Neutrophil (primary cell): ENCODE measurements at regions not wholly inside any gene's neighbourhood (a gene's known extent, or its start where the extent isn't known, plus 50 kb on each side); places are given as distances from the start of the nearest gene placed in this dataset.

Source experiments
- H3K27ac ChIP-seq: fragments of 200-600 bp; sonication (generic); 2 replicates; pipeline ENCODE4 v1.5.1; 2016; ENCODE audit warnings: mild to moderate bottlenecking, moderate library complexity
- H3K27me3 ChIP-seq: fragments of 200-600 bp; sonication (generic); 2 replicates; pipeline ENCODE4 v1.6.0; 2016; ENCODE audit warnings: mild to moderate bottlenecking
- H3K36me3 ChIP-seq: fragments of 200-600 bp; sonication (generic); 2 replicates; pipeline ENCODE4 v1.5.1; 2017
- H3K4me1 ChIP-seq, 2 experiments: fragments of 200-600 bp in 1 of 2; sonication (generic) in 1 of 2; 1 replicate in 1 of 2; 2 replicates in 1 of 2; pipeline versions ENCODE4 v1.5.1 to v1.6.1; 2013 to 2016; ENCODE audit warnings: low read depth in 1 of 2, low read length in 1 of 2, mild to moderate bottlenecking in 1 of 2, moderate library complexity in 1 of 2; ENCODE audit not compliant: control insufficient read depth in 1 of 2, insufficient read depth in 1 of 2
- H3K4me3 ChIP-seq, 2 experiments: fragments of 200-600 bp in 1 of 2; sonication (generic) in 1 of 2; 1 replicate in 1 of 2; 2 replicates in 1 of 2; pipeline ENCODE4 v1.5.1; 2013 to 2016; ENCODE audit warnings: low read depth in 1 of 2, low read length in 1 of 2, mild to moderate bottlenecking in 1 of 2, moderate library complexity in 1 of 2
- H3K9me3 ChIP-seq: fragments of 200-600 bp; sonication (generic); 2 replicates; pipeline ENCODE4 v1.5.1; 2016
- TF ChIP-seq, protein P1 (sequence below): fragments of 200-600 bp; sonication (generic); IDR thresholded peaks from 2 replicates; pipeline ENCODE4 v1.5.1; 2016; ENCODE audit warnings: antibody characterized with exemption

DNA sequence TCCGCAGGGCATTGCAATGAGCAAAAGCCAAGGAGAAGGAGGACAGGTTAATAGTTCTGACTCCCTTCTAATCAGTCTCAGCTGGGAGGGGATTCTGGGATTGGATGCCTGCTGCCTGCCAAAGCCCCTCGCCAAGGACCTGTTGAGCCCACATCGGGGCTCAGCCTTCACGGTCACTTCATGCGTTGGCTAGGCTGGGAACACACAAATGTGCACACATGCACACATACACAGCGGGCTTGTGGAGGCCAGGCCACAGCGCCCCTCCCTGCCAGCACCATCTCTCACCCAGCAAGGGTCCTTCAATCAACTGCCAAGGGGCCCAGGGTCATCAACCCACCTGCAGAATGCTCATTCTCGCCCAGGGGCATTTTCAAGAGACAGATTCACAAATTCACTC is 113.9 kb downstream of the C5orf15 start:
- H3K27me3 ChIP-seq: no peaks in the 10 kb centered on the region
- H3K4me3 ChIP-seq: no peak overlapping the region
- H3K36me3 ChIP-seq: no peaks in the 10 kb centered on the region
- H3K4me1 ChIP-seq: no peaks in the 10 kb centered on the region
- TF ChIP-seq, protein P1, sequence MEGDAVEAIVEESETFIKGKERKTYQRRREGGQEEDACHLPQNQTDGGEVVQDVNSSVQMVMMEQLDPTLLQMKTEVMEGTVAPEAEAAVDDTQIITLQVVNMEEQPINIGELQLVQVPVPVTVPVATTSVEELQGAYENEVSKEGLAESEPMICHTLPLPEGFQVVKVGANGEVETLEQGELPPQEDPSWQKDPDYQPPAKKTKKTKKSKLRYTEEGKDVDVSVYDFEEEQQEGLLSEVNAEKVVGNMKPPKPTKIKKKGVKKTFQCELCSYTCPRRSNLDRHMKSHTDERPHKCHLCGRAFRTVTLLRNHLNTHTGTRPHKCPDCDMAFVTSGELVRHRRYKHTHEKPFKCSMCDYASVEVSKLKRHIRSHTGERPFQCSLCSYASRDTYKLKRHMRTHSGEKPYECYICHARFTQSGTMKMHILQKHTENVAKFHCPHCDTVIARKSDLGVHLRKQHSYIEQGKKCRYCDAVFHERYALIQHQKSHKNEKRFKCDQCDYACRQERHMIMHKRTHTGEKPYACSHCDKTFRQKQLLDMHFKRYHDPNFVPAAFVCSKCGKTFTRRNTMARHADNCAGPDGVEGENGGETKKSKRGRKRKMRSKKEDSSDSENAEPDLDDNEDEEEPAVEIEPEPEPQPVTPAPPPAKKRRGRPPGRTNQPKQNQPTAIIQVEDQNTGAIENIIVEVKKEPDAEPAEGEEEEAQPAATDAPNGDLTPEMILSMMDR: no peak
- no peaks in the 10 kb centered on the region for H3K9me3 ChIP-seq
- no peak overlapping the region for H3K27ac ChIP-seq

DNA sequence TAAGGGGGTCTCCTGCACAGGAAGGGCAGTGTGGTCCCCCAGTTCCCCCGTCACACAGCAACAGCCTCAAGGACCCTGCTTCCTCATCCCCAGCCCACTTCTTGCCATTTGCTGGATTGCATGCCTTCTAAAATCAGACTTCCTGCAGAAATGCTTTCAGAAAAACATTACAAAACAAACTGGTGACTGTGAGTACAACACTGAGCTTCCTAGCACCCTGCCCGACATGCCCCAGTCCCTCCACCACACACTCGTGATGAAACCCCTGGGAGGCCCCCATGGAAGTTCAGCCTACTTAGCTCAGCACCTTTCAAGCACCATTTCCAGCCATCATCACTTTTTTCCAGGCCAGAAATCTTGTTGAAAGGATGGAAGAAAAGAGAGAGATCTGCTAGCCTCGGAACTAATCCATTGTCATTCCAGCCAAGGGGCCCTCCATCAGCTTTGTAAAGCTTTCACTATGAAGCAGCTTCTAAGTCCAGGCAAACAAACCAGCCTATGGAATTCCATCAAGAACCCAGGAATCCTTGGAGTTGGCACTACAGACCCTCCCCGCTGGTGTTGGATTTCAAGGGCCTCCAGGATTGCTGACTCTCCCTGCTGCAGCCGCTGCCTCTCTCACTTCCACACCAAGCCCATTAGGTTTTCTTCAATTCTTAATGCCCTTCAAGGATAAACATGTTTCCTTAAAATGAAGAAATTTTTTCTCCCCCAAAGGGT is 114.6 kb downstream of the C5orf15 start:
- Histone ChIP-seq H3K36me3 (no peaks in the 10 kb centered on the region), H3K4me3 (no peak overlapping the region), H3K27ac (no peak overlapping the region), H3K4me1 (no peaks in the 10 kb centered on the region), H3K27me3 (no peaks in the 10 kb centered on the region), H3K9me3 (no peaks in the 10 kb centered on the region)
- TF ChIP-seq, protein P1: no peak

DNA sequence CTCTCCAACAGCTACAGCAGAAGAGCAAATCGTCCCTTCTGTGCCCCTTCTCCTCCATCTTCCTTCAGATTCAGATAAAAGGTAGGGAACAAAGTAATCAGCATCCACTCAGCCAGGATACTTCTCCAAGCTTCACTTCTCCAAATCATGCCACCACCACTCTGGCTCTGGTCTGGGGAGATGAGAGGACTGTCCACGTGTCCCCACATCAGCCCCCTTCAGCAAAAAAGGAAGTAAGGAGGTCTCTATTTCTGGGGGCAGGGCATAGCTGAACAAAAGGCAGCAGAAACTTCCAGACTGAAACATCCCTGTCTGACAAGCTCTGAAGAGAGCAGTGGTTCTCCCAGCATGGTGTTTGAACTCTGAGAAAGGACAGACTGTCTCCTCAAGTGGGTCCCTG is 116.9 kb downstream of the C5orf15 start:
- TF ChIP-seq, protein P1: no peak
- no peak overlapping the region for H3K4me3 ChIP-seq
- peaks cover 9% of the 10 kb centered on the region for H3K27me3 ChIP-seq
- H3K9me3 ChIP-seq: no peaks in the 10 kb centered on the region
- H3K36me3 ChIP-seq: no peaks in the 10 kb centered on the region
- no peaks in the 10 kb centered on the region for H3K4me1 ChIP-seq
- H3K27ac ChIP-seq: no peak overlapping the region

DNA sequence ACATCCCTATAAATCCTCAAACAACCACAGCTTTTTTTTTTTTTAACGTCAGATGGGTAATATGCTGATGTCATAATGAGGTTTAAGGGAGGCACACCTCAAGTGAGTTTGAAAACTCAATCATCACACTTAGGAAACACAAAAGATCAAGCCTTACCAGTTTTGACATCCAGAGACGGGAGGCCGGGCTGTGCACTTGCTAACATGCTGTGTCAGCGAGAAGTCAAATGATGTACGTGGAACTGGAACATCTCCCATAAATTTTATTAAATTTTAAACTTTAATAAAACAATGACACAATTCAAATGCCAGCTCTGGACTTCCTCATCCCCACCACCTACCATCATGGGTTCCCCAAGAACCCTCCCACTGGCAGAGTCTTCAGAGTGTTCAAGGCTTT is 117.6 kb downstream of the C5orf15 start:
- H3K4me3 ChIP-seq: no peak overlapping the region
- TF ChIP-seq, protein P1: no peak
- peaks cover 11% of the 10 kb centered on the region for H3K27me3 ChIP-seq
- H3K9me3 ChIP-seq: no peaks in the 10 kb centered on the region
- H3K4me1 ChIP-seq: no peaks in the 10 kb centered on the region
- H3K27ac ChIP-seq: no peak overlapping the region
- no peaks in the 10 kb centered on the region for H3K36me3 ChIP-seq

DNA sequence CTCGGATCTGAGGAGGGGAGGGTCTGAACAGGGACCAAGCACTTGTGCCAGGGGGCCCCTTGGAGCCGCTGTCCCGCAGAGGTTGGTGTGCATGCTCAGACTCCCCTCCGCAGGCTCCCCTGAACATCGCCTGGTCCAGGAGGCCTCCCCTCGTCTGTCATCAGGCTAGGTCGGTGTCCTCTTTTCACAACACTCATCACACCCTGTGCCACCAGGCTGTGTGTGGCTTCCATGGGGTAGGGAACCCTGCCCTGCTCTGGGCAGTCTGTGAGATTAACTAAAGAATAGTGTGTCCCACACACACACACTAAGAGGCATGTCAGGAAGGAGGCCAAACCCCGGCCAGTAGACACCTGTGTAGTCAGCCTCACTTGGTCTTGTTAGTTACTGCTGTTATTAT is 119.3 kb downstream of the C5orf15 start:
- Histone ChIP-seq H3K9me3 (no peaks in the 10 kb centered on the region), H3K4me1 (no peaks in the 10 kb centered on the region), H3K36me3 (no peaks in the 10 kb centered on the region), H3K27me3 (peaks cover 11% of the 10 kb centered on the region), H3K27ac (no peak overlapping the region), H3K4me3 (no peak overlapping the region)
- TF ChIP-seq, protein P1: no peak
